Caco-2 (cell line): ENCODE measurements at regions not wholly inside any gene's neighbourhood (a gene's known extent, or its start where the extent isn't known, plus 50 kb on each side); places are given as distances from the start of the nearest gene placed in this dataset.

Source experiments
- BruUV-seq: library from RNA; stranded (reverse); fragments of 400-500 nt; replicated peaks from 2 replicates; lab custom pipeline; 2021; lab: Mats Ljungman, UMichigan
- CTCF ChIA-PET: fragments of 300-600 bp; sonication (Branson Sonifier 250); formaldehyde crosslinking; loops from one replicate; lab custom pipeline; 2022; ENCODE audit warnings: antibody characterized with exemption; lab: Charles Lee
- POLR2A ChIA-PET: fragments of 300-600 bp; sonication (Branson Sonifier 250); formaldehyde crosslinking; loops from one replicate; lab custom pipeline; 2022; ENCODE audit warnings: antibody characterized with exemption; lab: Charles Lee
- DNase-seq, 2 experiments: peaks; one replicate each; pipeline versions ENCODE4 v3.0.0 to v3.0.0-alpha.2; 2020 to 2022
- H3K27me3 ChIP-seq: replicated peaks from 2 replicates; pipeline ENCODE4 v1.6.0; 2011; ENCODE audit warnings: low read length; ENCODE audit not compliant: control insufficient read depth, insufficient read depth
- H3K36me3 ChIP-seq: 2 replicates; pipeline ENCODE4 v1.5.1; 2011; ENCODE audit warnings: low read length; ENCODE audit not compliant: control insufficient read depth, insufficient read depth
- H3K4me1 ChIP-seq: fragments of 250-450 bp; sonication (Bioruptor Pico); 2 replicates; pipeline ENCODE4 v1.5.1; 2020; ENCODE audit warnings: mild to moderate bottlenecking
- H3K4me3 ChIP-seq: 2 replicates; pipeline ENCODE4 v1.5.1; 2011; ENCODE audit warnings: low read depth, mild to moderate bottlenecking, control low read depth, low read length
- H3K9me3 ChIP-seq: fragments of 250-450 bp; sonication (Bioruptor Pico); 2 replicates; pipeline ENCODE4 v1.5.1; 2020; ENCODE audit warnings: mild to moderate bottlenecking, moderate library complexity
- H3K27ac Mint-ChIP-seq: one replicate; pipeline ENCODE4 v1.8.0; 2022; ENCODE audit warnings: mixed read lengths; ENCODE audit not compliant: unreplicated experiment
- H3K27me3 Mint-ChIP-seq: one replicate; pipeline ENCODE4 v1.8.0; 2022; ENCODE audit warnings: mixed read lengths; ENCODE audit not compliant: insufficient read depth, unreplicated experiment
- H3K36me3 Mint-ChIP-seq: one replicate; pipeline ENCODE4 v1.8.0; 2022; ENCODE audit warnings: mild to moderate bottlenecking, mixed read lengths; ENCODE audit not compliant: insufficient read depth, unreplicated experiment
- H3K4me1 Mint-ChIP-seq: one replicate; pipeline ENCODE4 v1.8.0; 2022; ENCODE audit warnings: low read depth, mixed read lengths; ENCODE audit not compliant: unreplicated experiment
- H3K4me3 Mint-ChIP-seq: one replicate; pipeline ENCODE4 v1.8.0; 2022; ENCODE audit warnings: mild to moderate bottlenecking, moderate library complexity, mixed read lengths; ENCODE audit not compliant: unreplicated experiment
- H3K9me3 Mint-ChIP-seq: one replicate; pipeline ENCODE4 v1.8.0; 2022; ENCODE audit warnings: mixed read lengths; ENCODE audit not compliant: unreplicated experiment
- CTCF ChIP-seq, 2 experiments: fragments of 200-600 bp in 1 of 2; IDR thresholded peaks; 1 replicate in 1 of 2; 2 replicates in 1 of 2; pipeline versions ENCODE4 v1.5.1 to v1.8.0; 2011 to 2022; ENCODE audit warnings: antibody characterized with exemption in 1 of 2, control low read depth in 1 of 2, inconsistent platforms in 1 of 2, low read depth in 1 of 2, low read length in 1 of 2, mild to moderate bottlenecking in 1 of 2, moderate library complexity in 1 of 2; ENCODE audit not compliant: insufficient read depth in 1 of 2, severe bottlenecking in 1 of 2, unreplicated experiment in 1 of 2
- intact Hi-C: fragments of 100-400 bp; cut with micrococcal nuclease; formaldehyde crosslinking; loops from one replicate; pipeline ENCODE4 v1.10.0; 2022; ENCODE audit not compliant: unreplicated experiment

GRCh38 chr17:68750208-68750562, 149.0 kb upstream of the FAM20A start:
- no peak for TF ChIP-seq CTCF (IDR thresholded peaks at IDR 0.05; ENCODE audit: insufficient read depth in 1 of 2, low read depth in 1 of 2, low read length in 1 of 2, severe bottlenecking in 1 of 2, unreplicated experiment in 1 of 2)
- no peaks in the 10 kb centered on the region for H3K4me1 ChIP-seq
- no peaks in the 10 kb centered on the region for H3K4me1 Mint-ChIP-seq
- no peaks in the 10 kb centered on the region for H3K9me3 ChIP-seq
- intact Hi-C loops, result loop anchor here (10.0 kb wide), 1 partner anchor 575 kb away; no protein-coding TSS in a partner anchor
- ChIA-PET CTCF (no interaction called here), POLR2A (no interaction called here)
- no TSS peak for BruUV-seq
- no peaks in the 10 kb centered on the region for H3K36me3 Mint-ChIP-seq
- no peak overlapping the region for H3K4me3 ChIP-seq
- H3K27ac Mint-ChIP-seq, result no peak overlapping the region
- H3K27me3 Mint-ChIP-seq, result no peaks in the 10 kb centered on the region
- no peaks in the 10 kb centered on the region for H3K27me3 ChIP-seq
- no peaks in the 10 kb centered on the region for H3K9me3 Mint-ChIP-seq
- no peaks in the 10 kb centered on the region for H3K36me3 ChIP-seq
- H3K4me3 Mint-ChIP-seq, result no peak overlapping the region
- no peak for DNase-seq

GRCh38 chr17:68749349-68750207, 148.4 kb upstream of the FAM20A start:
- POLR2A ChIA-PET, result no interaction called here
- H3K4me1 Mint-ChIP-seq, result no peaks in the 10 kb centered on the region
- intact Hi-C loops, result loop anchor here (10.0 kb wide), 1 partner anchor 575 kb away; no protein-coding TSS in a partner anchor
- CTCF ChIA-PET, result no interaction called here
- no peak overlapping the region for H3K27ac Mint-ChIP-seq
- BruUV-seq, result no TSS peak
- no peaks in the 10 kb centered on the region for H3K27me3 Mint-ChIP-seq
- no peak for TF ChIP-seq CTCF (IDR thresholded peaks at IDR 0.05; ENCODE audit: insufficient read depth in 1 of 2, low read depth in 1 of 2, low read length in 1 of 2, severe bottlenecking in 1 of 2, unreplicated experiment in 1 of 2)
- DNase-seq, result no peak
- H3K9me3 ChIP-seq, result no peaks in the 10 kb centered on the region
- no peaks in the 10 kb centered on the region for H3K4me1 ChIP-seq
- H3K4me3 ChIP-seq, result no peak overlapping the region
- H3K36me3 Mint-ChIP-seq, result no peaks in the 10 kb centered on the region
- no peaks in the 10 kb centered on the region for H3K9me3 Mint-ChIP-seq
- no peak overlapping the region for H3K4me3 Mint-ChIP-seq
- no peaks in the 10 kb centered on the region for H3K27me3 ChIP-seq
- H3K36me3 ChIP-seq, result no peaks in the 10 kb centered on the region

- H3K4me3 ChIP-seq, result no peak overlapping the region
- intact Hi-C loops, result no loop called here
- no peaks in the 10 kb centered on the region for H3K9me3 Mint-ChIP-seq
- no peak for DNase-seq
- H3K27me3 Mint-ChIP-seq, result no peaks in the 10 kb centered on the region
- no peaks in the 10 kb centered on the region for H3K4me1 Mint-ChIP-seq
- no peaks in the 10 kb centered on the region for H3K9me3 ChIP-seq
- ChIA-PET CTCF (no interaction called here), POLR2A (no interaction called here)
- no peaks in the 10 kb centered on the region for H3K27me3 ChIP-seq
- no peaks in the 10 kb centered on the region for H3K4me1 ChIP-seq
- no peak overlapping the region for H3K27ac Mint-ChIP-seq
- no peak for TF ChIP-seq CTCF (IDR thresholded peaks at IDR 0.05; ENCODE audit: insufficient read depth in 1 of 2, low read depth in 1 of 2, low read length in 1 of 2, severe bottlenecking in 1 of 2, unreplicated experiment in 1 of 2)
- BruUV-seq, result no TSS peak
- H3K36me3 Mint-ChIP-seq, result no peaks in the 10 kb centered on the region
- H3K4me3 Mint-ChIP-seq, result no peak overlapping the region
- no peaks in the 10 kb centered on the region for H3K36me3 ChIP-seq
Measured at GRCh38 chr17:68748381-68748780, 147.2 kb upstream of the FAM20A start.
